ENCODE measurements at regions not wholly inside any gene's neighbourhood (a gene's known extent, or its start where the extent isn't known, plus 50 kb on each side); places are given as distances from the start of the nearest gene placed in this dataset.
A peak's percentile ranks its signal among the peaks of the same experiment; 100 is the strongest.
"Not testable (repeated sequence)": the region's sequence is repeated elsewhere in the genome, so short reads cannot be mapped to it uniquely, and the experiment has no call there.

- Histone ChIP-seq H3K9me3 (replicated peaks in 1 of 3) (no peaks in the 10 kb centered on the region), H3K27me3 (no peaks in the 10 kb centered on the region), H3K36me3 (replicated peaks in 1 of 2) (no peaks in the 10 kb centered on the region), H3K27ac (no peak overlapping the region), H3K4me1 (replicated peaks in 1 of 2) (peaks cover 0 to 6% of the 10 kb centered on the region in 2 donors), H3K4me3 (no peak overlapping the region)
- TF ChIP-seq CTCF (IDR thresholded peaks at IDR 0.05) (no peak), POLR2A (IDR thresholded peaks at IDR 0.05) (no peak)
- DNase-seq = no peak
- intact Hi-C loops (cut with DNase I) = no loop called here
These were observed 165.6 kb upstream of the WDFY3 start for GRCh38 chr4:85132117-85132516.

GRCh38 chr4:85132570-85132969 lies 166.1 kb upstream of the WDFY3 start:
- no peak for DNase-seq
- 80 to 93% (median 87%) methylated on average over 2 of the region's 2 CpGs for WGBS, 4 donors
- no peak overlapping the region for H3K4me3 ChIP-seq
- TF ChIP-seq POLR2A (IDR thresholded peaks at IDR 0.05) = no peak
- TF ChIP-seq CTCF (IDR thresholded peaks at IDR 0.05) = no peak
- no peaks in the 10 kb centered on the region for H3K27me3 ChIP-seq
- no peaks in the 10 kb centered on the region for H3K36me3 ChIP-seq (replicated peaks in 1 of 2)
- peaks cover 0 to 2% of the 10 kb centered on the region in 2 donors for H3K4me1 ChIP-seq (replicated peaks in 1 of 2)
- intact Hi-C loops (cut with DNase I) = no loop called here
- no peak overlapping the region for H3K27ac ChIP-seq
- H3K9me3 ChIP-seq (replicated peaks in 1 of 3) = no peaks in the 10 kb centered on the region

- H3K36me3 ChIP-seq (replicated peaks in 1 of 2); H3K4me3 ChIP-seq; DNase-seq; H3K4me1 ChIP-seq (replicated peaks in 1 of 2); H3K9me3 ChIP-seq (replicated peaks in 1 of 3); H3K27ac ChIP-seq; H3K27me3 ChIP-seq: not testable (repeated sequence)
- WGBS, 4 donors = 73 to 96% (median 93%) methylated on average over 2 to 3 of the region's 3 CpGs
- intact Hi-C loops (cut with DNase I) = loop anchor here in 1 of 2 donors (10.0 kb wide), 1 partner anchor 615 kb away; no protein-coding TSS in a partner anchor
These were observed 173.3 kb upstream of the WDFY3 start for GRCh38 chr4:85139749-85140148.

GRCh38 chr4:85142451-85142850 lies 176.0 kb upstream of the WDFY3 start:
- 71 to 77% (median 74%) methylated on average over 2 of the region's 2 CpGs for WGBS, 4 donors
- DNase-seq = no peak
- Histone ChIP-seq H3K27ac (no peak overlapping the region), H3K4me3 (no peak overlapping the region), H3K4me1 (replicated peaks in 1 of 2) (no peaks in the 10 kb centered on the region), H3K36me3 (replicated peaks in 1 of 2) (no peaks in the 10 kb centered on the region), H3K27me3 (no peaks in the 10 kb centered on the region), H3K9me3 (replicated peaks in 1 of 3) (no peaks in the 10 kb centered on the region)
- TF ChIP-seq CTCF (IDR thresholded peaks at IDR 0.05) (no peak), POLR2A (IDR thresholded peaks at IDR 0.05) (no peak)
- intact Hi-C loops (cut with DNase I) = loop anchor here in 1 of 2 donors (10.0 kb wide), 1 partner anchor 612 kb away; no protein-coding TSS in a partner anchor

- no peak overlapping the region for H3K4me3 ChIP-seq
- H3K27ac ChIP-seq = no peak overlapping the region
- no peaks in the 10 kb centered on the region for H3K9me3 ChIP-seq (replicated peaks in 1 of 3)
- peak; percentile 25 to 76 (median 50) for DNase-seq
- no peaks in the 10 kb centered on the region for H3K36me3 ChIP-seq (replicated peaks in 1 of 2)
- no peaks in the 10 kb centered on the region for H3K27me3 ChIP-seq
- intact Hi-C loops (cut with DNase I) = loop anchor here (5.0 to 10.0 kb wide), 2 partner anchors 600 to 607 kb away; no protein-coding TSS in a partner anchor
- WGBS, 4 donors = 4 to 6% (median 6%) methylated on average over 9 of the region's 9 CpGs
- H3K4me1 ChIP-seq (replicated peaks in 1 of 2) = no peaks in the 10 kb centered on the region
- TF ChIP-seq CTCF (IDR thresholded peaks at IDR 0.05) (peak; percentile 52 to 75 (median 67)), POLR2A (IDR thresholded peaks at IDR 0.05) (no peak)
These were observed 181.1 kb upstream of the WDFY3 start for GRCh38 chr4:85147481-85148076.
